ENCODE measurements at regions not wholly inside any gene's neighbourhood (a gene's known extent, or its start where the extent isn't known, plus 50 kb on each side); places are given as distances from the start of the nearest gene placed in this dataset.
"Not testable (repeated sequence)": the region's sequence is repeated elsewhere in the genome, so short reads cannot be mapped to it uniquely, and the experiment has no call there.

GRCh38 chr4:117135634-117136354, 50.4 kb upstream of the TRAM1L1 start:
- CTCF ChIA-PET: no interaction called here
- POLR2A ChIA-PET: no interaction called here

GRCh38 chr4:117137145-117137544, 51.8 kb upstream of the TRAM1L1 start:
- ChIA-PET CTCF (no interaction called here), POLR2A (no interaction called here)

DNA sequence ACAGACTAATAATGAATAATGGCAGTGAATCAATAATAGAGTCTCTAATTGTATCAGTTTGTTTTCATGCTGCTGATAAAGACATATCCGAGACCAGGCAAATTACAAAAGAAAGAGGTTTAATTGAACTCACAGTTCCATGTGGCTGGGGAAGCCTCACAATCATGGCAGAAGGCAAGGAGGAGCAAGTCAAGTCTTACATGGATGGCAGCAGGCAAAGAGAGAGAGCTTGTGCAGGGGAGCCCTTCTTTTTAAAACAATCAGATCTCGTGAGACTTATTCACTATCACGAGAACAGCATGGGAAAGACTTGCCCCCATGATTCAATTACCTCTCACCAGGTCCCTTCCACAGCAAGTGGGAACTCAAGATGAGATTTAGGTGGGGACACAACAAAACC, 53.4 kb upstream of the TRAM1L1 start:
- CTCF ChIA-PET, POLR2A ChIA-PET: not testable (repeated sequence)

DNA sequence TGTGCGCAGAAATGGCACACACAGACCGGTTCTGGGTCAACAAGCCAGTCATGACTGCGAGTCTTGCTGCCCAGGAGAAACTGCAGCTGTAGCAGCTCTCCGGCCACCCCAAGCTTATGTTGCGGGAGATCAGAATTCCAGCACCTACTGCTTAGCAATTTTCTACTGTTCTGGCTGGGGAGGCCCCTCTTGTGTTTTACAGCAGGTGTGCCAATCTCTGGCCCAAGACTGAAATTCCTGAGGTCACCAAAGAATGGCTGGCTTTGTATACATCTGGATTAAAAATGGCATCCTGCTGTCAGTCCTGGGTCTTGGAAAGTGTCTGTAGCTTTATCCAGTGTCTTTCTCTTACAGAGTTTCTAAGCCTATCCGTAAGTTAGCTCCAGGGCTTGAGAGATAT, 68.9 kb upstream of the TRAM1L1 start:
- CTCF ChIA-PET: no interaction called here

GRCh38 chr4:117156806-117157205, 71.4 kb upstream of the TRAM1L1 start:
- POLR2A ChIA-PET: no interaction called here
- CTCF ChIA-PET: no interaction called here

More for the DNA sequence above, 68.9 kb upstream of the TRAM1L1 start:
- POLR2A ChIA-PET: no interaction called here

- POLR2A ChIA-PET: no interaction called here
- CTCF ChIA-PET: no interaction called here
These were observed 72.0 kb upstream of the TRAM1L1 start for GRCh38 chr4:117157360-117157759.

GRCh38 chr4:117162976-117163375, 77.6 kb upstream of the TRAM1L1 start:
- CTCF ChIA-PET: no interaction called here

DNA sequence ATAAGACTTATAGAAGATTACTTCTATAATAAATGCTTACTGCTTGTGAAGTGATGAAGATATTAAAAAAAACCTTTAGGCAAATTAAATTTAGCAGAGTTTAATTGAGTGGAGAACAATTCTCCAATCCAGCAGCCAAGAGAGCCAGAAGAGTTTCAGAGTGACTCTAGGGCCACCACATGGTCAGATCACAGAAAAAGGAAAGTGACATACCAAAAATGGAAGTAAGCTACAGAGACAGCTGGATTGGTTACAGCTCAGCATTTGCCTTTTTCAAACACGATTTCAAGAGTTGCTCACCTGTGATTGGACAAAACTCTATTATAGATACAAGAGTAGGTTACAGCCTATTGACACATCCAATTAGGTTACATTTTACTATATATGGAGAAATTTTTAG, 79.0 kb upstream of the TRAM1L1 start:
- ChIA-PET POLR2A (no interaction called here), CTCF (no interaction called here)

More at GRCh38 chr4:117162976-117163375, 77.6 kb upstream of the TRAM1L1 start:
- POLR2A ChIA-PET: no interaction called here

- POLR2A ChIA-PET, CTCF ChIA-PET: not testable (repeated sequence)
These were observed 90.0 kb upstream of the TRAM1L1 start for GRCh38 chr4:117175369-117175768.

DNA sequence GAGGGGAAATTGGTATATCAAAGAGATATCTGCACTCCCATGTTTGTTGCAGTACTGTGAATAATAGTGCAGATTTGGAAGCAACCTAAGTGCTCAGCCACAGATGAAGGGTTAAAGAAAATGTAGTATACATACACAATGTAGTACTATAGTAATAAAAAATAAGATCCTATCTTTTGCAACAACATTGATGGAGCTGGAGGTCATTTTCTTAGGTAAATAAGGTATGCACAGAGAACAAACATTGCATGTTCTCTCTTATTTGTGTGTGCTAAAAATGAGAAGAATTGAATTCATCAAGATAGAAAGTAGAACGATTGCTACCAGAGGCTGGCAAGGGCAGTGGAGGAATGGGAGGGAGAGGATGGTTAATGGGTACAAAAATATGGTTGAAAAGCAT, 117.9 kb upstream of the TRAM1L1 start:
- ChIA-PET CTCF (no interaction called here), POLR2A (no interaction called here)

GRCh38 chr4:117210551-117210950, 125.2 kb upstream of the TRAM1L1 start:
- POLR2A ChIA-PET: no interaction called here
- CTCF ChIA-PET: no interaction called here

GRCh38 chr4:117224256-117224655, 138.9 kb upstream of the TRAM1L1 start:
- POLR2A ChIA-PET: no interaction called here
- CTCF ChIA-PET: no interaction called here

DNA sequence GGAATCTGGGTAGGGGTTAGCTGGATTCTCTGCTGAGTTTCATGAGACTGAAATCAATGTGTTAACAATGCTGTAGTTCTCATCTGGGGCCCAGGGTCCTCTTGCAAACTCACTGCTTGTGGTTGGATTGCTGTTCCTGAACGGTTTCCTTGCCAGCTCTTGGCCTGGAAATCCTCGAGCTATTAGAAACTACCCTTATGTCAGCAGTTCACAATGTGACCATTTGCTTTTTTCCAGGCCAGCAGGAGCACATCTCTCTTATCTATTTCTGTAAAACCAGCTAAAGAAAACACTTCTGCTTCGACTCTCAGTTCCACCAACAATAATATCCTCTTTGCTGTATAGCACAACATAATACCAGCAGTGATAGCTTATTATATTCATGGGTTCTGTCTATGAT, 140.1 kb upstream of the TRAM1L1 start:
- CTCF ChIA-PET: no interaction called here
- POLR2A ChIA-PET: no interaction called here

DNA sequence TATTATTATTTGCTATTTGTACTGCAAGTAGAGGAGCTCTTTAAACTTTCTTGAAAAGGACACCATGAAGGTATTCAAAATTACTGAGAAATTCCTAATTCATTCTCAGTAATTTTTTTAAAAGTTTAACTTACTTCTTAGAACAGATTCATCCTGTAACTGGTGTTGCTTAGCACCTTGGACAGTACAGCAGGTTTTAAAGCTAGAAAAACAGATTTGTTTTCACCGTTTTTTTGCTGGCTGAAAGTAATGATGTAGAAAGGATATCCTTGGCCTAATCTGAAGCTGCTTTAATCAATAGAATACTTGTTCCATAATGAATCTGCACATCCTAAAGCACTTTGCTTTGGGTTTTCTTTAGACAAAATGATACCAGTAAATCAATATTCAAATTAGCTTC, 142.5 kb upstream of the TRAM1L1 start:
- CTCF ChIA-PET: no interaction called here
- POLR2A ChIA-PET: no interaction called here

GRCh38 chr4:117239434-117239833, 154.1 kb upstream of the TRAM1L1 start:
- CTCF ChIA-PET: no interaction called here
- POLR2A ChIA-PET: no interaction called here

DNA sequence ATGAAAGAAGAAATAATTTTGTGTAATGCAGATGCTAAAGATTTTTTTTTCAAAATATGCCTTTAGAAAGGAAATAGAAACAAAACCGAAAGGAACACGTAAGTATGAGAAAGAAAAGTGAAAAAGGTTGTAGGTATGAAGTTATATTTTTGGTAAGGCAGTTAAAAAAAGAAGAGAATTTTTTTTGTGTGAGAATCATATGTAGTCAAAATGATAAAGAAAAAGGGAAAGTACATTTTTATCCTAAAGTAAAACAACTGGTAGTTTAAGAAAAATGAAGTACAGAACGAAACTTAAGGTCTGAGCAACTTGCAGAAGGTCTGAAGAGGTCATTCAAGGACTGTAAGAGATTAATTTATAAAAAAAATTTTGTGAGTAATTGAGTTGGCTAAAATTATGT, 164.0 kb upstream of the TRAM1L1 start:
- ChIA-PET CTCF (no interaction called here), POLR2A (no interaction called here)

DNA sequence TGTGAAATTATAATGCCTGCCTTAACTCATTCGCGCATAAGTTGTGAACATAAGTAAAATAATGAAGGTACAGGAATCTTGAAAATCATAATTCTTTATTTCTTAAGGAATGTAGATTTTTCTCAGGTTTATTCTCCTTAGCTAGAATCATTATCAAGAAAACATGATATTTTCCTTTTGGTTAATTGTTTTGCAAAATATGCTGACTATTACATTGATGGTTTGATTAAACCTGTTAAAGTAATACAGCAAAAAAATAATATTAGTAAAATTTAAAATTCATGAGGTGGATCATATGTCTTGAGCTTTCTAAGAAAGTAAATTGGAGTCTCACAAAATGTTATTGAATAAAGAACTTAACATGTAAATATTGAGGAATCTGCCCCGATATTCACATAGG, 178.7 kb upstream of the TRAM1L1 start:
- CTCF ChIA-PET: no interaction called here
- POLR2A ChIA-PET: no interaction called here

- POLR2A ChIA-PET: no interaction called here
- CTCF ChIA-PET: no interaction called here
These were observed 181.9 kb upstream of the TRAM1L1 start for GRCh38 chr4:117267317-117267716.

DNA sequence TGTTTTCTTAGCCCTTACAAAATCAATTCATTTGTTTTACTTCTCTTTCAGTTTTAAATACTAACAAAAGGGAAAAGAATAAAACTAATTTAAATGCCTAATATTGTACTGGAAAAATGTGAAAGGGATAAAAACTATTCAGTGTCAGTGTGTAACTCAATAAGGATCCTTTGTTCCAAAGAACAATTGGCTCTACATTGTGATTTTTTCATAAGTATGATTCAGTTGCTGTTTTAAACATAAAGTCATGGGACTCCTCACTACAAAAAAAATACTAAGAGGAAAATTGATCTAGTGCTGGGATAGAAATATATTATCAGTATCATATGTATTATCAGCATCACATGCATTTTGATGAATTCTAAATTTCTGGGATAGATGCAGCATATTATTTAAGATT, 199.4 kb upstream of the TRAM1L1 start:
- ChIA-PET CTCF (no interaction called here), POLR2A (no interaction called here)

GRCh38 chr4:117293784-117294183, 208.4 kb upstream of the TRAM1L1 start:
- CTCF ChIA-PET: no interaction called here
- POLR2A ChIA-PET: no interaction called here

DNA sequence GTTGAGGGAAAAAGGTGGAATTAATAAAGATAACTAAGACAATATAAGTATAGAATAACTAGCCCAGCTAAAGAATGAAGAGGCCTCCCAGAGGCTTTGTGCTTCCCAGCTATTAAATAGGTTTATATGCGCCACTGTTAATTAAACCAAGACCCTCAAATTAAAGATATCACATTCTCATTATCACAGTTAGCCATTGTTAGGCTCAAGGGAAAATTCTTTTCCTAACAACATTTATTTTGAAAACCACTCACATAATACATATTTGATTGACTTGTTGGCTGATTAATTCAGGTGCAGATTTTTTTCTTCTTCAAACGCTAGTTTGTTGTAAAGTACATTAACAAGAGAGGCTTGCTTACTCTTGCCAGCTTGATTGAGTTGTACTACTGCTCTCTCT, 216.8 kb upstream of the TRAM1L1 start:
- ChIA-PET POLR2A (no interaction called here), CTCF (no interaction called here)

DNA sequence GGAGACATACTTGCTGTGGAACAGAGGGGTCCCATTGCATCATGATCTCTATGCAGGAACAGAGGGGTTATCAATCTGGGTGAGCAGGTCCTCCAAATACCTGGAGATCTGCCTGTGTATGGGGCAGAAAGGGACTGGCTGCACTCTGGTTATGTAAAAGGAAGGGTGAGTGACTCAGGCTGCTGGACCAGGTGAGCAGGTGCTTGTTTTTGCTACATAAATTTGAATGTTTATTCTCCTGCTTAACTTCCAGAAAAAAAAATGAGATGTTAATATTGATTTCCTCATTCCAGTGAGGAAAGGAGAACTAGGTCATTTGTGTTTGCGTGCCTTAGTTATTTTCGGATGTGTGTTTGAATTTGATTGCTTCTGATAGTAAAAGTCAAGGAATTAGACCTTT, 225.8 kb upstream of the TRAM1L1 start:
- CTCF ChIA-PET: no interaction called here
- POLR2A ChIA-PET: no interaction called here

GRCh38 chr4:117311989-117312388, 226.6 kb upstream of the TRAM1L1 start:
- POLR2A ChIA-PET: no interaction called here
- CTCF ChIA-PET: interaction anchor here (0.5 kb wide), 1 partner anchor 215 kb away, joined by 5 read pairs; no protein-coding TSS in a partner anchor

Data from activated CD8-positive, alpha-beta memory T cell treated with anti-CD3 and anti-CD28 coated beads for 36 hours (primary cell).